IMR-90 (cell line): ENCODE measurements at regions not wholly inside any gene's neighbourhood (a gene's known extent, or its start where the extent isn't known, plus 50 kb on each side); places are given as distances from the start of the nearest gene placed in this dataset.

Source experiments
- BHLHE40 ChIP-seq: fragments of 150-350 bp; IDR thresholded peaks from 2 replicates; pipeline ENCODE4 v1.6.1; 2016; ENCODE audit warnings: mild to moderate bottlenecking, low read depth, low read length
- FOS ChIP-seq: fragments of 150-350 bp; IDR thresholded peaks from 2 replicates; pipeline ENCODE4 v1.6.1; 2016; ENCODE audit warnings: low read depth, low read length
- MAFK ChIP-seq: IDR thresholded peaks from 2 replicates; pipeline ENCODE4 v1.6.1; 2012; ENCODE audit warnings: low read depth, low read length, improper control_type of control experiment
- MXI1 ChIP-seq: IDR thresholded peaks from 2 replicates; pipeline ENCODE4 v1.6.1; 2012; ENCODE audit warnings: low read depth, mild to moderate bottlenecking, low read length, moderate library complexity, borderline replicate concordance
- POLR2A ChIP-seq: IDR thresholded peaks from 2 replicates; pipeline ENCODE4 v1.6.1; 2012; ENCODE audit warnings: mild to moderate bottlenecking, low read depth, low read length
- RAD21 ChIP-seq: IDR thresholded peaks from 2 replicates; pipeline ENCODE4 v1.6.1; 2012; ENCODE audit warnings: low read length, improper control_type of control experiment
- RCOR1 ChIP-seq: IDR thresholded peaks from 2 replicates; pipeline ENCODE4 v1.6.1; 2012; ENCODE audit warnings: mild to moderate bottlenecking, low read length, improper control_type of control experiment; ENCODE audit not compliant: insufficient replicate concordance
- RFX5 ChIP-seq: IDR thresholded peaks from 2 replicates; pipeline ENCODE4 v1.8.0; 2012; ENCODE audit warnings: low read depth, mild to moderate bottlenecking, low read length, moderate library complexity
- SMC3 ChIP-seq: fragments of 150-350 bp; IDR thresholded peaks from 2 replicates; pipeline ENCODE4 v1.6.1; 2016; ENCODE audit warnings: low read depth, mild to moderate bottlenecking, antibody characterized with exemption, low read length, moderate library complexity
- TF ChIP-seq, protein P1 (sequence below): conservative IDR thresholded peaks from 2 replicates; pipeline ENCODE4 v1.5.1; 2012; ENCODE audit warnings: mild to moderate bottlenecking, low read depth, low read length, improper control_type of control experiment
- TF ChIP-seq, protein P2 (sequence below): fragments of 150-350 bp; IDR thresholded peaks from 2 replicates; pipeline ENCODE4 v1.6.1; 2017; ENCODE audit warnings: mild to moderate bottlenecking, antibody characterized with exemption, low read length, low read depth
- TF ChIP-seq, protein P3 (sequence below): fragments of 150-350 bp; IDR thresholded peaks from 2 replicates; pipeline ENCODE4 v1.6.1; 2016; ENCODE audit warnings: low read depth, mild to moderate bottlenecking, low read length, moderate library complexity, borderline replicate concordance

DNA sequence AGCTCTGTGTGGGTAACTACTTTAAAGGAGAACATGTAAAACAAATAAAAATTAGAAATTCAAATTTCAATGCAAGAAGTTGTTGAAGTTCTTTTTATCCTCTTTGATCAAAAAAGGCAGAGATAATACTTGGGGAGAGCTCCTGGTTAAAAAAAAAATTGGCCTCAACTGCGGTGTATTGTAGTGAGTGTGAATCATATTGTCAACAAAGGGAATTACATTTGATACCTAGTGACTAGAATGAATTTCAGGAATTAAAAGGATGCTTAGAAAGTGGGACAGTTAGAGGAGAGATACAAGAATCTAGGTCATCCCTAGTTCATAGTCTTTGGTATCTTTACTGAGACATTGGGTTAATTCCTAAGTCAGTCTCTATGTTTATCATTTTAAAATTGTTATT lies 473.0 kb downstream of the CCDC85A start:
- TF ChIP-seq, protein P1, sequence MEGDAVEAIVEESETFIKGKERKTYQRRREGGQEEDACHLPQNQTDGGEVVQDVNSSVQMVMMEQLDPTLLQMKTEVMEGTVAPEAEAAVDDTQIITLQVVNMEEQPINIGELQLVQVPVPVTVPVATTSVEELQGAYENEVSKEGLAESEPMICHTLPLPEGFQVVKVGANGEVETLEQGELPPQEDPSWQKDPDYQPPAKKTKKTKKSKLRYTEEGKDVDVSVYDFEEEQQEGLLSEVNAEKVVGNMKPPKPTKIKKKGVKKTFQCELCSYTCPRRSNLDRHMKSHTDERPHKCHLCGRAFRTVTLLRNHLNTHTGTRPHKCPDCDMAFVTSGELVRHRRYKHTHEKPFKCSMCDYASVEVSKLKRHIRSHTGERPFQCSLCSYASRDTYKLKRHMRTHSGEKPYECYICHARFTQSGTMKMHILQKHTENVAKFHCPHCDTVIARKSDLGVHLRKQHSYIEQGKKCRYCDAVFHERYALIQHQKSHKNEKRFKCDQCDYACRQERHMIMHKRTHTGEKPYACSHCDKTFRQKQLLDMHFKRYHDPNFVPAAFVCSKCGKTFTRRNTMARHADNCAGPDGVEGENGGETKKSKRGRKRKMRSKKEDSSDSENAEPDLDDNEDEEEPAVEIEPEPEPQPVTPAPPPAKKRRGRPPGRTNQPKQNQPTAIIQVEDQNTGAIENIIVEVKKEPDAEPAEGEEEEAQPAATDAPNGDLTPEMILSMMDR, result no peak
- TF ChIP-seq SMC3, result no peak
- TF ChIP-seq RAD21, result no peak
- TF ChIP-seq, protein P2, sequence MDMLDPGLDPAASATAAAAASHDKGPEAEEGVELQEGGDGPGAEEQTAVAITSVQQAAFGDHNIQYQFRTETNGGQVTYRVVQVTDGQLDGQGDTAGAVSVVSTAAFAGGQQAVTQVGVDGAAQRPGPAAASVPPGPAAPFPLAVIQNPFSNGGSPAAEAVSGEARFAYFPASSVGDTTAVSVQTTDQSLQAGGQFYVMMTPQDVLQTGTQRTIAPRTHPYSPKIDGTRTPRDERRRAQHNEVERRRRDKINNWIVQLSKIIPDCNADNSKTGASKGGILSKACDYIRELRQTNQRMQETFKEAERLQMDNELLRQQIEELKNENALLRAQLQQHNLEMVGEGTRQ, result no peak
- TF ChIP-seq MXI1, result no peak
- TF ChIP-seq POLR2A, result no peak
- TF ChIP-seq RFX5, result no peak
- TF ChIP-seq BHLHE40, result no peak
- TF ChIP-seq, protein P3, sequence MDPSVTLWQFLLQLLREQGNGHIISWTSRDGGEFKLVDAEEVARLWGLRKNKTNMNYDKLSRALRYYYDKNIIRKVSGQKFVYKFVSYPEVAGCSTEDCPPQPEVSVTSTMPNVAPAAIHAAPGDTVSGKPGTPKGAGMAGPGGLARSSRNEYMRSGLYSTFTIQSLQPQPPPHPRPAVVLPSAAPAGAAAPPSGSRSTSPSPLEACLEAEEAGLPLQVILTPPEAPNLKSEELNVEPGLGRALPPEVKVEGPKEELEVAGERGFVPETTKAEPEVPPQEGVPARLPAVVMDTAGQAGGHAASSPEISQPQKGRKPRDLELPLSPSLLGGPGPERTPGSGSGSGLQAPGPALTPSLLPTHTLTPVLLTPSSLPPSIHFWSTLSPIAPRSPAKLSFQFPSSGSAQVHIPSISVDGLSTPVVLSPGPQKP, result no peak
- TF ChIP-seq MAFK, result no peak
- no peak for TF ChIP-seq RCOR1
- TF ChIP-seq FOS, result no peak
